HG02852 (cell line): ENCODE measurements at regions not wholly inside any gene's neighbourhood (a gene's known extent, or its start where the extent isn't known, plus 50 kb on each side); places are given as distances from the start of the nearest gene placed in this dataset.

ENCODE experiments used
- ATAC-seq: cut with Tn5 transposase; IDR thresholded peaks from one replicate; pipeline ENCODE4 v1.9.1; 2021; ENCODE audit warnings: mild to moderate bottlenecking, moderate library complexity; ENCODE audit not compliant: unreplicated experiment

DNA sequence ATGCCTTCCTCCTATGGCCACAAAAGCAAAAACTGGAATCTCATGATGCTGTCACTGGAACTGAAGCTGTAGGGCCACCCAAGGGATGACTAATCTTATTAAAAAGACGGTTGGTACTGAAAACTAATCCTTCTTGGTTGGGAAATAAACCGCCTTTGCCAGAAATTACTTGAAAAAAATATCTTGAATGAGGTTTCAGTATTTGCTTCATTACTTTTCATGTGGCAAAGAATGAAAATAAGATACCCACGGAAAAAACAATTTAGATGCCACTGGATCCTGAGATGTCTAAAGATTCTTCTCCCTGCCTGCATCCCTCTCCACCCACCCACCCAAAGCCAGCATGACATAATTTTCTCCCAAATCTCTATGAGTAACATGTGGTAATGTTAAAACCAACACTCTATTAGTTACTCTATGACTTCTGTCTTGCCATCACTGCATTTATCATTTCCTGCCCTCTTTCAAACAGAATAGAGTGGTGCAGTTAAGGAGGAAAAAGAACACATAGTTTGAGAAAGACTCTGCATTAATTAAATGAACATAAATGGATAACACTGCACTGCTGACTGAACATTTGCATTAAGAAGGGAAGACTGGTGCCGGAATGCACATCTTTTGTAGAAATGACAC lies 111.8 kb upstream of the DPH6 start:
- ATAC-seq = no peak

DNA sequence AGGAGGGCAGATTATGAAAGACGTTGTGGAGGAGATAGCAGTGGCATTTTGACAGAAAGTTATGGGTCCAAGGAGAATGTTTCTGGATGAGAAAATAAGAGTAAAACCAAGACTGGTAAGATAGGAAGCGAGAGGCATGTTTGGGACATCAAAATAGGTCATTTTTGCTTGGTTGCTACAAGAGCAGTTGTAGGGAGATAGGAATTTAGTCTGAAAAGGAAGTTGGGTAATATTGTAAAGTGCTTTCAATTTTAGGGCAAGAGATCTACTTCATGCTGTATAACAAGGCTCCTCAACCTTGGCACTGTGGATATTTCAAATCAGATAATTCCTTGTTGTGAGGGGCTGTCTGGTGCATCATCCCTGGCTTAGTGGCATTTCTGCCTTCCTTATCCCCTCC lies 118.0 kb upstream of the DPH6 start:
- ATAC-seq = no peak

DNA sequence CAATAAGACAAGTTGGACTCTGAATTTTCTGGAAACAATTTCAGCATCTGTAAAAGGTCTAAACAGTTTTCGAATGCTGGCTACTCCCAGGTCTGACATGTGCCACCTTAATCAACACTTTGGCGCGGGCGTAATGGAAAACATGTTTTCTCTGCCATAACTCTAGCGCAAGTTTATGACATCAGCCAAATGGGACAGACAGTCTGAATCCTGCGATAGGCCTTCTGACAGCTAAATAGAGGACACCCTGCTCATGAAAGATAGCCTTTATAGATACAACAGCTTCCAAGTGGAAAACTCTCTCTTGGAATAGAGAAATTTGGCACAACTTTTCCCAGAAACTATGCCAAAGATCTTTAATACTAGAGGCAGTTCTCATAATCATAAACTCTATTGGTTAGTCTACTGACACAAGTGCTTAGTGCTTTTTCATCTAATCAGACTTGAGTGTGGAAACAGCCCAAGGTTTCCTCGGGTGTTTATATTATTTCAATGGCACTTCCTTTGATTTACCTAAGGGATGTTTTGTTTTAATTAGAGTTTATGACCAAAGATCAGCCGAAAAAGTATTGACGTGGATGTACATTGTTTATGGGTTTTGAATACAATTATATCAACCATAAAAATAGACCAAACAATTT lies 120.1 kb upstream of the DPH6 start:
- ATAC-seq = no peak

DNA sequence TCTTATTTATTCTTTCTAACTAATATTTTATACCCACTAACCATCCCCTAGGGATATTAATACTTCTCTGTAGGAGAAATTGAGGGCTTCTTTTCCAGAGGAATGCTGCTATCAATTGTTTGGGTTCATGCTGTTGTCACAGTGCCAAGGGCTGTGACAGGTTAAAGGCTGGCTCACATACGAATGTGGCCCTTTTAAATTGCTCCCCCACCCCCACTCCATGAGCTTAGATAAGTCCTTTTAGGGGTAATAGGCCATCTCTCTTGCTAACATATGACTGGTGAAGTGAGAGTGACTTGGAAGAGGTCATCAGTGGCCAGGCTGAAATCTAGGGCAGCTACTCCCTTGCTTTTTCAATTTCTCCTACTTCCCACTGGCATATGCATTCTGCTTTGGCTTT lies 121.9 kb upstream of the DPH6 start:
- ATAC-seq = no peak

DNA sequence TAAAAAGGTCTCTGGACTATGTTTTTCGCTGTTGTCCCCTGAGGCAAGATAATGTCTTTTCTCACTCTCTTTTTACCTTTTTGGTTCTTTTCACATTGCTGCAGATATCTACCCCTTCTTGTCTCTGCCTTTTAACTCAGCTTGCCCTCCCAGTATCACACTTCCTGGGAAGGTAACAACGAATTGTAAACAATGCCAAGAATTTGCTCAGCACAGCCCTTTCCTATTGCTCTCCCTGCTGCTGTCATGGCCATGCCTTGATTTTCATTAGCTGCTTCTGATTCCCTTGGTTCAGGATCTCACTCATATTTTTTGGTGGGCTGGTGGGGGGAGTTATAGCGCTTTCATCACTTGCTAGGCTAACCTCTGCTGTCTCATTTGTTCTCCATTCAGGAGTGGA lies 123.1 kb upstream of the DPH6 start:
- ATAC-seq = no peak

DNA sequence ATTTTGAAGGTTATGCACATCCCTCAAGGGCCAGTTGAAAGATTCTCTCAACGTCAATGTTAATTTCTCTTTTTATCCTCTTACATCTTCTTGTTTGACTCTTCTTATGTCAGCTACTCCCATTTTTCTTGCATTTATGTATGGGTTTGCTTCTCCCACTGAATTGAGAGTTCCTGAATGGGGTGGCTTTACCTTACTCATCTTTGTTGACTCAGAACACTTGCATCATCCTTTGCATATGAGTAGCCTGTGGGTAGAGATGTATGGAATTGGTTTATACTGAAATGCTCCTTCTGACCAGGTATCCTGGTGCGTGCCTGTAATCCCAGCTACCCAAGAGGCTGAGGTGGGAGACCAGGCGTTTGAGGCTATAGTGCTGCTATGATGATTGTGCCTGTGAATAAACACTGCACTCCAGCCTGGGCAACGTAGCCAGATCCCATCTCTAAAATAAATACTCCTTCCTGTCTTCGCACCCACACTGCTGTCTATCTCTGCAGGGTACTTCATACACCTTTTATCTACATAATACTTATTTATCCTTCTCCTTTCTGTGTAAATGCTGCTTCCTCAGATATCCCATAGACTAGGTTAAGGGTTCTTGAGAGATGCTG lies 123.6 kb upstream of the DPH6 start:
- ATAC-seq = no peak

DNA sequence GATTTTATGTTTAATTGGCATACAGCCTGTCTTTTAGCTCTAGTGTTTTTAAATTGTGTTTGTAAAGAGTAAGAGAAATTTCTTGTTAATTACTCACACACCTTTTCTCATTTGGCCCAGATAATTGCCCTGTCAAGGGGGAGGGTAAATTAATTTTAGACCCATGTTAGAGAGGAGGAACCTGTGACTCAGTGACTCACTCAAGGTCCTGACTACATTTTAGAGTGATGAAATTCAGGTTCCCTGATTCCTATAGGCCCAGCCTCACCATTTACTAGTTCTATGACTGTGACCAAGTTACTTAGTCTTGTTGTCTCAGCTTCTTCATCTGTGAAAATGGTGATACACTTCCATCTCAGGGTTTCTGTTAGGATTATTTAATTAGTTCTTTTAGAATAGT lies 125.2 kb upstream of the DPH6 start:
- ATAC-seq = no peak

DNA sequence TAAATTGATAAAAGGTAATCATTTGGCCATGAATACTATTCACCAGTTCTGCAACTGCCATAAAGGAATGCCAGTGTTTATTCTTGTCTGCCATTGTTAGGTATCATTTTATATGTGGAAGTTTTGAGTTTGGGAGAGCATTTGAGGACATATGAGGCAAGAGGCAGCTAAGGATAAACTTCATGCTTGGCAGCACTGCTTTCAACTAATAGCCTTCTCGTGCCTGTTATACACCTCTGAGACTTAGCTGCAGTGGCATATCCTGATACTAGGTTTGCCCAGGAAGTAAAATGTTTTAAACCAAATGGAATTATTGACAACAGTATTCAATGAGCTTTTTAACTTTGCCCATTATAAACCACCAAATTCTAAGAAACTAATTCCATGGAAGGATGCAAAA lies 126.0 kb upstream of the DPH6 start:
- no peak for ATAC-seq

DNA sequence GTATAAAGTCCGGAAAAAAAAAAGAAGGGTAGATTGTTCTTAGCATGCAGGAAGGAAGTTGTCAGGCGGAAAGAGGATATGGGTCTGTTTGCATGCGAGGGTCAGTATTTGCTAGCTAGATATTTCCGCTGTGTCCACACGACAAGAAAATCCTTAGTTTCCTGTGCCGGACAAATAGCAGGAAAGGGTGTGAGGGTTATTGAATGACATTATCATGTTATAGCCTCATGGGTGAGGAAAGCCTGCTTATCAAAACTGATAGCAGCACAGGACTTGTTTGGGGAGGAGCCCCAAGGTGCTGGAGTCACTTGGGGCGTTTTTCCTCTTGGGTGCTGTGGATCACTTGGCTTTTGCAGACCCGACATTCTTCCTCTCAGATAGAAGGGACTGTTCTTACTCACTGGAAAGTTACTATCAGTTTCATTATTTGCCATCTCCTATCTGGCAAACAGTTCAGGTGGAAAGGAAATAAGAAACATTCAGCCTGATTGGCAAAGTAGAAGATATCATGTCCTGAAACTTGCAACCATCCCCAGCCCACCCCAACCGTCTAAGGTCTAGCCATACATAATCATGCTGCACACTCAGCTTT lies 127.2 kb upstream of the DPH6 start:
- ATAC-seq = peak; percentile 64

DNA sequence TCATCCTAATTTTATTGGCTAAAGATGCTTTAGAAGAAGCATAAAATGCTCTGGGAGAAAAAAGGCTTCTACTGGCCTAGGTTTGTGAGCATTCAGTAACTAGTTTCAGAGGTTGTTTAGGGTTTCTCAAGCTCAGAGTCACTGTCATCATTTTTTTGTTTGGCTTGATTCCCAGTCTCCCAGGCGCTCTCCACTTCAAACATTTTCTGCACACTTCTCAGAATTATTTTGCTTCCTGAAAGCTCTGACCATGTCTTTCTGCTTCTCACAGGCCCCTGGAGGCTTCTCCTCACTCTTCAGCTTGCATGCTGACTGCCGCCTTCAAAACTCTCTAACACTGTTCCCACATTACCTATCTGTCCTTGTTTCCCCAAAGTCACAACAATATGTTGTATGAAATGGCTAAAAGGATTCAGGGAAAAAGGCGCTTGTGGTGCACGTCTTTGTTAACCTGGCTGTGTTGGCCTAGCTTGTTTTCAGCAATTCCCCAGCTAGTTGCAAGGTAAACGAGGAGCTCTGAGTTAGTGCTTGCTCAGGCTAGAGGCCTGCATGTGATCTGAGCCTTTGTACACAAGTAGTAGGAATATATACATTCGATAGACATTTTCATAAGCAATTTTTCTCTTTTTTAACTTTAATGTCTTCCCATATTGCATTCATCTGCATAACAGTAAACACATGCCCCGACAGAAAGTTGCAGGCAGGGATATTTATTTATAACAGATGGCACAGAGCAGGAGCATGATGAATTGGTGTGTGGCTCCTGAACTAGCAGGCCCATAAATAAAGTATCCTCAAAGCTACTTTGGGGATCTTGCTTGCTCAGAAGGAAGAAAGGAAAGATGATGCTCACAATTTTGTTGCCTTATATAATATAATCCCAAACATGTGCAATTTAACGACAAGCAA lies 129.2 kb upstream of the DPH6 start:
- no peak for ATAC-seq

DNA sequence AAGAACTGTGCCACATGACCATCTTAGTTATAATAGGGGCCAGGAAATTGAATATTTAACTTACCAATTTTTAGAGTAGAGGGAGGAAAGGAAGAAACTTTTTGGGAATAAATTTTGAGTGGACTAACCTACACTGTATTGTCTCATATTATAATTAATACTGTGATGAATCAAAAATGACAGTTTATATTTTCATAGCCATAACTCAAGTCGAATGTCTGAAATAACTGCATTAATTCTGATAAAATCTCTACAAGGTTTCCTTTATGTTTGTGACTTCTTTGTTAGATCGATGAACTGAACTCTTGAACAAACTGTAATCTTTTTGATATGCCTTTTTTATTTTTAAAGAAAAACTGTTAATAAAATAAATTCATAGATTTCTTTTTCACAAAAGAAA lies 132.8 kb upstream of the DPH6 start:
- no peak for ATAC-seq

DNA sequence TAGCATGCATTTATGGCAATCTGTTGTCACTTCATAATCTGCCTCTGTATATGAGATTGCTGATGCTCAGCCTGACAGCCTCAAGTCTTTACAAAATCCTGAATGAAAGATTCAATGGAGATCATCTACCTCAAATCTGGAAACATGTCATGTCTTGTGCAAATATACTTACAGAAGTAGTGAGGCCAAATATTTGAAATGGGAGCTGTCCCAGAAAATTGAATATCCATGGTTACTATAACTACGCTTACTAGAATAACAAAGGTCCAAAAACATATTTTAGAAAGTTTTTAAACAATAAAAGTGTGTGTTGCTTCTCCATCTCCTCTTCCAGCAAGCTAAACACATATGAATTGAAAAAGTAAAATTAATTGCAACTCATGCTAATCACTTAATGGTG lies 133.2 kb upstream of the DPH6 start:
- no peak for ATAC-seq

DNA sequence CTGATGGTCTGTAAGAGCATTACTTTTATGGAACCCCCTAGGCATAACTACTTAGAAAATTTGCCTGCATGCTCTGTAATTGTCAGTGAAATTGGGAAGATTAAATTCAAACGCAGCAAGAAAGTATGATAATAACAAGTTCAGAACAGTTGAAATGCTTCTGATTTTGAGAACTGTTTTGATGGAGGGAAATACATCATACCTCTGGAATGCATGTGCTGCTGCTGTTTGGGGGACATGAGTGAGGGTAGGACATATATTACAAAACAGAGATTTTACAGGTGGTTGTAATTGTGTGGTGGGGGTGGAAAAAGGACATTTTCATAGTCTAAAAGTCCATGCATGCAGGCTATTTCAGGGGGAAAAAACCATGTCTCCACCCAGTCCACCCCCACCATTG lies 135.0 kb upstream of the DPH6 start:
- ATAC-seq = no peak

DNA sequence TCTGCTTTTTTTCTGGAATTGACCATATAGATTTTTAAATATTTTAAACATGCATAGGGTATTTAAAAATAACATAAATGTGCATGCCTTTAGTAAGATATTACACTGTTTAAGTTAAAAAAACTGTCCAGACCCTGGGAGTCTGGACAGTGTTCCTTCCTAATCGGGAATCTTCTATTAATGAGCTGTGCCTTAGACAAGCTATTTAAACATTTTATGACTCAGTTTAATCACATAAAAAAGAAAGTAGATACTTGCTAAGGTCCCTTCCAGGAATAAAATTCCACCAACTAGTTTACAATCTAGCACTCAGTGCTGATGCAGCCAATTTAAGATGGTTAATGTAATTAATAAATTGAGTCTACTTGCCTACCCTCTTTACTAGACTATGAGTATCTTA lies 140.4 kb upstream of the DPH6 start:
- ATAC-seq = no peak

DNA sequence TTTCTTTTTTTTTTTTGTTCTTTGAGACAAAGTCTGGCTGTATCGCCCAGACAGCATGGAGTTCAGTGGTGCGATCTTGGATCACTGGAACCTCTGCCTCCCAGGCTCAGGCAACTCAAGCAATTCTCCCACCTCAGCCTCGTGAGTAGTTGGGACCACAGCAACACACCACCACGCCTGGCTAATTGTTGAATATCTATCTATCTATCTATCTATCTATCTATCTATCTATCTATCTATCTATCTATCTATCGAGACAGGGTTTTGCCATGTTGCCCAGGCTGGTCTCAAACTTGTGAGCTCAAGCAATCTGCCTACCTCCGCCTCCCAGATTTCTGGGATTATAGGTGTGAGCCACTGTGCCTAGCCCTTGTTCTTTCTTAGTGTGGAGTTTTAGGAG lies 143.3 kb upstream of the DPH6 start:
- ATAC-seq = no peak

DNA sequence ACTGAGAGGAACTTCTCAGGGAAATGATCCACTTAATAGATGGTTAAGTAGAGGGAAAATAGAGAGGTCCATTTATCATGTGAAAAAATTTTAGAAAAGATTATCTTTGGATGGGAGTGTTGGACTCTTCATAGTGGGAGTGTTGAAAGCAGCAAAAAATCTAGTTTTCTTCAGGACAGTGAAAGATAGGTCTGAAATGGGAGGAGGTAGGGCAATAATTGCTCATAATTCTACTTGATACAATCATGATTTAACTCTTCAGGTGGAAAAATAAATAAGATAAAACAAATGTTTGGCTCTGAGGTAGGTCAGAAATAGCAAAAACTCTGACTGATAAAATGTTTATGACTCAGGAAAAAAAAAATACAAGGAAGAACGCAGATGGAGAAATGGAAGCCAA lies 144.1 kb upstream of the DPH6 start:
- ATAC-seq = no peak

DNA sequence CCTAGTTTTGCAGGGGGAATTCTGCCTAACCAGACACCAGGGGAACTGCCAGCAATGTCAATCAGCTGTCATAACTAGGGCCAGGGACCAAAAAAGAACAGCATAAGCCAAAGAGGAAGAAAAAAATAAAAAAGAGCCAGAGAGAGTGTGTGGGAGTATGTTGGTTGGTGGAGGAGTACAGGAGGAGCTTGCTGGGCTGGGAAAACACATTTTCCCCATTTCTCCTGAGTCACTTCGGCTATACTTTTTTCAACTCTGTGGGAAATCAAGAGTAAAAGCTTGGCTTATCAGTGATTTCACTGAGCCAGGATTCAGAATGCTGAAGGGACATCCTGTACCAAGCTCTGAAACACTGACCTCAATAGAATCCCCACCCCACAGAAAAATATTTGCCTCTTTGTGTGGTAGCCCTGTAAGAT lies 144.7 kb upstream of the DPH6 start:
- no peak for ATAC-seq

DNA sequence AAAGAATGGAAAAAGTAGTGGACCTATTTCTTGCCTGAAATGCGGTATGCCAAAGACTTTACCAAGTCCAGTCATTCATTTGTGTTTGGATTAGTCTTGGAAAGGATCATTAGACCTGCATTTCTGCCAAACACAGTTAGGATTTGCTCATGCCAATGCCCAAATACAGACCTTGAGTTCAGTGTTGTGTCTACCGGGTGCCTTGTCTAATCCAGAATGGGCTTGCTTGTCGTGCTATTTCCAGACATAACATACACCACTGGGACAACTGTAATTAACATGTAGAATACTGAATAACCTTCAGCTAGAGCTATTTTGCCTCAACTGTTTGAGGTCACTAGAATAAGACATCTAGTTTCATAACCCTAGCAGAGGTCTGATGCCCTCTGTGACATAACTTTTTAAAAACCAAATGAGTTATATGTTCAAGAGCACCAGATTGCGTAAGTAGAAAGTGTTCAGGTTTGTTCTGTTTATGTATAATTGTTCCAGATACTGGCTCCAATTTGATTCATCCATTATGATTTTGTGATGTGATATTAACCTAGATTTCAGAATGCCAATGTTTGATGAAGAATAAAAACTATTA lies 145.3 kb upstream of the DPH6 start:
- ATAC-seq = no peak

DNA sequence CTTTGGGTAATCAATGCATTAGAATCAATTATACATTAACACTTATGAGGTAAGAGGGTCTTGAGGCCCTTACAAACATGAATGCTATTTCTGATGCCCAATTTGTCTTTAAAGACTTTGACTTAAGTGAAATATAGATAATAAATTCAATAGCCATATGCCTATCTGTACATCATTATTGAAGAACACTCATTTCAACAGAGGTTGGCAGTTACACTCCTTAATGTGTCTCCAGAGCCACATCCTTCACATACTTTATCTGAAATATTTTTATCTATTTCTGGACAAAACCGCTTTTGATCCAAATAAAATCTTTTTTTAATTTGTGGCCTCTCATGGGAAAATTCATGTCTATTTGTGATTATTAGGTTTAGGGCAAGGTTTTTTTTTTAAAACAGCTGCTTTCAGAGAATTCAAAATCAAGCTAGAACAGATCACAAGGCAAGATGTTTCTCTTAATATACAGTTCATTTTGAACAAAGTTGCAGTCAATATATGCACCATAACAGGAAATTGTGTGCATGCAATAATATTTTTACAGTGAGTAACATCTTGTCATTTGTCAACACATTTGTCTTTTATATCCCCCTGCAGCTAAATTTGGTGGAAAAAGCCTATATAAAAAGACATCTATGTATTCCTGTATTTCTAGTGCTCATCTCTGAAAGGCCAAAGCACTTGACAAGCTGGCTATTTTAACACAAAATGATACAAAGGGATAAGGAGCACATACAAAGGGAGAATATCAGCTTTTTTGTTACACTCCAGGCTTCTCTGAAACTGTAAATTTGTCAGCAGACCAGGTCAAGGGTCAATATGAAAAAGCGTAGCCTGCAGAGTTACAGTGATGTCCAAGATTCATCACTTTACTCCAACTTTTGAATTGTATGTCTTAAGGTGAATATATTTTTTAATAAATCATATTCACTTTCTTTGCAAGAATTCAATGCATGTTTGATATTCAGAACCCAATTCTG lies 146.2 kb upstream of the DPH6 start:
- no peak for ATAC-seq

DNA sequence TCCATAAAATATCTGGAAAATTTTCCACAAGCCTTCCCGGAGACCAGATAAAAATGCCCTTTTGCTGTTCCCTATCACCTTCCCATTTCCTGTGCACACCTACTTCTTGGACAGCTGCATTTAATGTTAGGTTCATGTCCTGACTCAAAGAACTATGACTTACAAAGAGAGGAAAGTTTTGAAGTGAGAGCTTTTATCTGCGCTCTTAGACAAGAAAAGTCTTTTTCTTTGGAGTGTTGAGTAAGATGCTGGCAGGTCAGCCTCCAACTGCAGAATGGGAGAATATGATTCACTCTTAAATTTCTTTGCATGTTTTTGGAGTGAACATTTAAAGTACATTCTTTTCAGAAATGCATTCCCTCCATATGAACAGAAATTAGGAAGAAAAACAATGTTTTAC lies 147.3 kb upstream of the DPH6 start:
- no peak for ATAC-seq
